Neural cell (in vitro differentiated cells): ENCODE measurements at regions not wholly inside any gene's neighbourhood (a gene's known extent, or its start where the extent isn't known, plus 50 kb on each side); places are given as distances from the start of the nearest gene placed in this dataset.

Source experiments
- H2AFZ ChIP-seq: fragments of 200-600, 300-800 bp; sonication (generic), shearing (Covaris generic); 2 replicates; pipeline ENCODE4 v1.6.0; 2014; ENCODE audit warnings: low read depth, mild to moderate bottlenecking, antibody characterized with exemption, low read length, moderate library complexity
- H3F3A ChIP-seq: fragments of 200-600 bp; shearing (Covaris generic); 2 replicates; pipeline ENCODE4 v1.6.1; 2016; ENCODE audit warnings: mild to moderate bottlenecking, moderate library complexity, mixed read lengths, antibody characterized with exemption, low read length; ENCODE audit not compliant: insufficient read depth, poor library complexity, severe bottlenecking
- H3K27ac ChIP-seq: fragments of 200-600, 300-800 bp; sonication (generic), shearing (Covaris generic); 2 replicates; pipeline ENCODE4 v1.5.1; 2014; ENCODE audit warnings: mild to moderate bottlenecking, low read length, moderate library complexity
- H3K27me3 ChIP-seq: fragments of 300-800, 200-600 bp; sonication (generic), shearing (Covaris generic); 2 replicates; pipeline ENCODE4 v1.6.0; 2014; ENCODE audit warnings: mild to moderate bottlenecking, low read depth, low read length, moderate library complexity; ENCODE audit not compliant: insufficient read depth
- H3K36me3 ChIP-seq: fragments of 300-800, 200-600 bp; sonication (generic), shearing (Covaris generic); 2 replicates; pipeline ENCODE4 v1.5.1; 2014; ENCODE audit warnings: mild to moderate bottlenecking, antibody characterized with exemption, low read length, moderate library complexity; ENCODE audit not compliant: insufficient read depth
- H3K4me2 ChIP-seq: fragments of 300-800, 200-600 bp; sonication (generic), shearing (Covaris generic); 2 replicates; pipeline ENCODE4 v1.6.0; 2014; ENCODE audit warnings: mild to moderate bottlenecking, low read length
- H3K4me3 ChIP-seq: fragments of 300-800, 200-600 bp; sonication (generic), shearing (Covaris generic); 2 replicates; pipeline ENCODE4 v1.5.1; 2014; ENCODE audit warnings: mild to moderate bottlenecking, low read length, moderate library complexity
- H3K79me2 ChIP-seq: fragments of 200-600 bp; shearing (Covaris generic); replicated peaks from 2 replicates; pipeline ENCODE4 v1.6.0; 2014; ENCODE audit warnings: mild to moderate bottlenecking, low read length, moderate library complexity; ENCODE audit not compliant: insufficient read depth
- H3K9ac ChIP-seq: fragments of 300-800, 200-600 bp; sonication (generic), shearing (Covaris generic); 2 replicates; pipeline ENCODE4 v1.6.1; 2016; ENCODE audit warnings: mild to moderate bottlenecking, low read length, mixed read lengths
- H3K9me2 ChIP-seq: fragments of 200-600 bp; shearing (Covaris generic); 2 replicates; pipeline ENCODE4 v1.6.1; 2016; ENCODE audit warnings: mild to moderate bottlenecking, low read length, mixed read lengths; ENCODE audit not compliant: insufficient read depth
- H3K9me3 ChIP-seq: fragments of 200-600, 300-800 bp; sonication (generic), shearing (Covaris generic); 2 replicates; pipeline ENCODE4 v1.6.1; 2016; ENCODE audit warnings: mild to moderate bottlenecking, mixed run types, low read length, moderate library complexity, mixed read lengths
- H4K20me1 ChIP-seq: fragments of 200-600 bp; shearing (Covaris generic); 2 replicates; pipeline ENCODE4 v1.6.1; 2016; ENCODE audit warnings: mild to moderate bottlenecking, mixed run types; ENCODE audit not compliant: insufficient read depth
- CTCF ChIP-seq: fragments of 450-650 bp; IDR thresholded peaks from 2 replicates; pipeline ENCODE4 v1.5.1; 2014; ENCODE audit warnings: antibody characterized with exemption, mild to moderate bottlenecking, moderate library complexity; ENCODE audit not compliant: poor library complexity, severe bottlenecking
- EP300 ChIP-seq: fragments of 450-650 bp; conservative IDR thresholded peaks from 2 replicates; pipeline ENCODE4 v1.6.1; 2014; ENCODE audit warnings: antibody characterized with exemption, mild to moderate bottlenecking, moderate library complexity; ENCODE audit not compliant: poor library complexity, severe bottlenecking
- EZH2 ChIP-seq: fragments of 200-600, 300-800 bp; shearing (Covaris generic), sonication (generic); IDR thresholded peaks from 2 replicates; pipeline ENCODE4 v1.6.1; 2014; ENCODE audit warnings: antibody characterized with exemption, low read length, borderline replicate concordance, mild to moderate bottlenecking; ENCODE audit not compliant: insufficient read depth, poor library complexity, severe bottlenecking
- MXI1 ChIP-seq: fragments of 450-650 bp; conservative IDR thresholded peaks from 2 replicates; pipeline ENCODE4 v1.6.1; 2014; ENCODE audit warnings: antibody characterized with exemption, mild to moderate bottlenecking; ENCODE audit not compliant: poor library complexity, severe bottlenecking
- POLR2AphosphoS5 ChIP-seq: IDR thresholded peaks from 2 replicates; pipeline ENCODE4 v1.6.1; 2012
- RAD21 ChIP-seq: fragments of 450-650 bp; conservative IDR thresholded peaks from 2 replicates; pipeline ENCODE4 v1.6.1; 2014; ENCODE audit warnings: antibody characterized with exemption, mild to moderate bottlenecking, moderate library complexity
- REST ChIP-seq: IDR thresholded peaks from 2 replicates; pipeline ENCODE4 v1.6.1; 2012; ENCODE audit warnings: borderline replicate concordance
- SMC3 ChIP-seq: fragments of 450-650 bp; conservative IDR thresholded peaks from 2 replicates; pipeline ENCODE4 v1.6.1; 2014; ENCODE audit warnings: antibody characterized with exemption, mild to moderate bottlenecking, moderate library complexity; ENCODE audit not compliant: poor library complexity
- TAF1 ChIP-seq: IDR thresholded peaks from 2 replicates; pipeline ENCODE4 v1.6.1; 2012; ENCODE audit warnings: low read depth

GRCh38 chr6:22112461-22112860 lies 184.4 kb downstream of the PRL start:
- peaks cover 4% of the 10 kb centered on the region for H3F3A ChIP-seq
- no peak overlapping the region for H3K27ac ChIP-seq
- TF ChIP-seq EZH2 (no peak), POLR2AphosphoS5 (no peak), SMC3 (no peak), REST (no peak)
- no peaks in the 10 kb centered on the region for H3K36me3 ChIP-seq
- H3K27me3 ChIP-seq = no peaks in the 10 kb centered on the region
- no peak overlapping the region for H3K4me2 ChIP-seq
- H3K9ac ChIP-seq = no peak overlapping the region
- H2AFZ ChIP-seq = no peak overlapping the region
- H3K4me3 ChIP-seq = no peak overlapping the region
- no peaks in the 10 kb centered on the region for H3K9me3 ChIP-seq
- H4K20me1 ChIP-seq = no peaks in the 10 kb centered on the region
- no peaks in the 10 kb centered on the region for H3K79me2 ChIP-seq
- H3K9me2 ChIP-seq = no peaks in the 10 kb centered on the region

- Histone ChIP-seq H3K9ac (no peak overlapping the region), H3K9me2 (no peaks in the 10 kb centered on the region), H3K4me3 (no peak overlapping the region), H3K79me2 (no peaks in the 10 kb centered on the region), H4K20me1 (no peaks in the 10 kb centered on the region), H3K9me3 (no peaks in the 10 kb centered on the region), H2AFZ (no peak overlapping the region), H3K36me3 (no peaks in the 10 kb centered on the region), H3K27me3 (no peaks in the 10 kb centered on the region), H3K27ac (no peak overlapping the region), H3K4me2 (no peak overlapping the region), H3F3A (peaks cover 4% of the 10 kb centered on the region)
- TF ChIP-seq CTCF (no peak), RAD21 (no peak), TAF1 (no peak), REST (no peak), SMC3 (no peak), EZH2 (no peak), POLR2AphosphoS5 (no peak), MXI1 (no peak), EP300 (no peak)
Observed at GRCh38 chr6:22113026-22113766, 183.6 kb downstream of the PRL start.
